Endothelial cell of umbilical vein (primary cell): ENCODE measurements at regions not wholly inside any gene's neighbourhood (a gene's known extent, or its start where the extent isn't known, plus 50 kb on each side); places are given as distances from the start of the nearest gene placed in this dataset.

ENCODE experiments used
- BruUV-seq: library from RNA; stranded (reverse); fragments of 400-500 nt; replicated peaks from 2 replicates; lab custom pipeline; 2021; lab: Mats Ljungman, UMichigan
- CTCF ChIA-PET: fragments of 300-600, 350-600 bp; sonication (Branson Sonifier 250); formaldehyde crosslinking; loops from one replicate; lab custom pipeline; 2021; ENCODE audit warnings: antibody characterized with exemption, inconsistent platforms; lab: Charles Lee
- POLR2A ChIA-PET: fragments of 300-600, 350-600 bp; sonication (Branson Sonifier 250); formaldehyde crosslinking; loops from one replicate; lab custom pipeline; 2021; ENCODE audit warnings: antibody characterized with exemption, inconsistent platforms; lab: Charles Lee
- DNase-seq: peaks from one replicate; pipeline ENCODE4 v3.0.0-alpha.2; 2011; ENCODE audit warnings: low read depth, low spot score
- FAIRE-seq: peaks from 2 replicates; lab custom pipeline; 2011; peaks lifted over from hg19 to GRCh38; lab: Jason Lieb, UNC
- H2AFZ ChIP-seq: 2 replicates; pipeline ENCODE4 v1.6.0; 2012; ENCODE audit warnings: low read depth, low read length, control low read depth, inconsistent platforms
- H3K27ac ChIP-seq: 2 replicates; pipeline ENCODE4 v1.5.1; 2011; ENCODE audit warnings: low read depth, mild to moderate bottlenecking, control low read depth, low read length, moderate library complexity; ENCODE audit not compliant: insufficient read depth
- H3K27me3 ChIP-seq, 2 experiments: 2 replicates each; pipeline versions ENCODE4 v1.6.0 to v1.6.1; 2011; ENCODE audit warnings: low read length in 2 of 2, mixed read lengths in 1 of 2; ENCODE audit not compliant: control insufficient read depth in 2 of 2, insufficient read depth in 2 of 2
- H3K36me3 ChIP-seq, 2 experiments: 2 replicates in 1 of 2; 3 replicates in 1 of 2; pipeline ENCODE4 v1.5.1; 2011; ENCODE audit warnings: low read length in 2 of 2, mild to moderate bottlenecking in 1 of 2, moderate library complexity in 1 of 2; ENCODE audit not compliant: control insufficient read depth in 2 of 2, insufficient read depth in 2 of 2; ENCODE audit errors: extremely low read depth in 1 of 2
- H3K4me1 ChIP-seq: 3 replicates; pipeline ENCODE4 v1.5.1; 2011; ENCODE audit warnings: mild to moderate bottlenecking, low read length; ENCODE audit not compliant: control insufficient read depth, insufficient read depth; ENCODE audit errors: extremely low read depth
- H3K4me2 ChIP-seq: 2 replicates; pipeline ENCODE4 v1.6.1; 2011; ENCODE audit warnings: low read length, control low read depth, mixed read lengths; ENCODE audit not compliant: insufficient read depth
- H3K4me3 ChIP-seq, 3 experiments: fragments of 200-600 bp in 1 of 3; sonication (generic), shearing (Covaris generic) in 1 of 3; replicated peaks in 1 of 3; 2 replicates each; pipeline ENCODE4 v1.5.1; 2011 to 2016; ENCODE audit warnings: control low read depth in 3 of 3, low read length in 3 of 3, mild to moderate bottlenecking in 2 of 3, inconsistent platforms in 1 of 3, low read depth in 1 of 3, moderate library complexity in 1 of 3; ENCODE audit not compliant: insufficient read depth in 1 of 3
- H3K79me2 ChIP-seq: 2 replicates; pipeline ENCODE4 v1.6.0; 2012; ENCODE audit warnings: low read length, inconsistent platforms; ENCODE audit not compliant: control insufficient read depth, insufficient read depth
- H3K9ac ChIP-seq: replicated peaks from 2 replicates; pipeline ENCODE3; 2011; ENCODE audit warnings: low read length, control low read depth; ENCODE audit not compliant: insufficient read depth; ENCODE audit errors: extremely low read depth
- H3K9me1 ChIP-seq: replicated peaks from 3 replicates; pipeline ENCODE4 v1.6.0; 2011; ENCODE audit warnings: mild to moderate bottlenecking, low read length; ENCODE audit not compliant: control insufficient read depth, insufficient read depth; ENCODE audit errors: extremely low read depth
- H3K9me3 ChIP-seq: replicated peaks from 2 replicates; pipeline ENCODE4 v1.5.1; 2012; ENCODE audit warnings: low read length, inconsistent platforms; ENCODE audit not compliant: control insufficient read depth, insufficient read depth
- H4K20me1 ChIP-seq: replicated peaks from 2 replicates; pipeline ENCODE3; 2011; ENCODE audit warnings: mild to moderate bottlenecking, low read length; ENCODE audit not compliant: control insufficient read depth, insufficient read depth; ENCODE audit errors: extremely low read depth
- CTCF ChIP-seq, 2 donors: IDR thresholded peaks; 1 replicate in 1 of 2; 2 replicates in 1 of 2; pipeline ENCODE4 v1.5.1; 2011; ENCODE audit warnings: low read length in 2 of 2, mild to moderate bottlenecking in 2 of 2, moderate library complexity in 2 of 2, control low read depth in 1 of 2, inconsistent platforms in 1 of 2, low read depth in 1 of 2; ENCODE audit not compliant: insufficient read depth in 1 of 2; ENCODE audit errors: extremely low read depth in 1 of 2
- EZH2 ChIP-seq: IDR thresholded peaks from 2 replicates; pipeline ENCODE4 v1.6.1; 2012; ENCODE audit warnings: borderline replicate concordance, low read depth, mild to moderate bottlenecking, moderate library complexity, low read length, inconsistent platforms; ENCODE audit not compliant: severe bottlenecking
- FOS ChIP-seq: IDR thresholded peaks from 2 replicates; pipeline ENCODE4 v1.6.1; 2011; ENCODE audit warnings: mild to moderate bottlenecking, low read length, moderate library complexity, borderline replicate concordance; ENCODE audit not compliant: insufficient read depth
- GATA2 ChIP-seq: IDR thresholded peaks from 2 replicates; pipeline ENCODE4 v1.7.0; 2011; ENCODE audit warnings: low read depth, mild to moderate bottlenecking, moderate library complexity, mixed read lengths, low read length; ENCODE audit not compliant: insufficient read length, insufficient read depth
- JUN ChIP-seq: IDR thresholded peaks from 2 replicates; pipeline ENCODE4 v1.6.1; 2011; ENCODE audit warnings: borderline replicate concordance, low read depth; ENCODE audit not compliant: insufficient read length, insufficient read depth
- MYC ChIP-seq: IDR thresholded peaks from one replicate; pipeline ENCODE4 v1.6.1; 2011; ENCODE audit warnings: mild to moderate bottlenecking, low read depth, low read length
- POLR2A ChIP-seq: IDR thresholded peaks from 2 replicates; pipeline ENCODE4 v1.6.1; 2012; ENCODE audit warnings: low read depth, mild to moderate bottlenecking, control low read depth, low read length
- POLR2AphosphoS5 ChIP-seq: IDR thresholded peaks from 2 replicates; pipeline ENCODE4 v1.6.1; 2012; ENCODE audit warnings: low read depth, mild to moderate bottlenecking, control low read depth, low read length, moderate library complexity; ENCODE audit not compliant: insufficient read depth
- dilution Hi-C: fragments of 300-500 bp; cut with MboI; formaldehyde crosslinking; loops from one replicate; pipeline ENCODE4 v1.15.0; 2019; ENCODE audit warnings: low sequenced_read_pairs; ENCODE audit not compliant: extremely low pct_ligation_motif_present
- intact Hi-C: fragments of 100-400 bp; cut with micrococcal nuclease; formaldehyde crosslinking; loops from one replicate; pipeline ENCODE4 v1.10.0; 2022
- TF ChIP-seq, protein P1 (sequence below): IDR thresholded peaks from 2 replicates; pipeline ENCODE4 v1.6.1; 2011; ENCODE audit not compliant: insufficient read depth, insufficient read length

- Histone ChIP-seq H3K4me3 (no peak overlapping the region), H3K79me2 (no peaks in the 10 kb centered on the region), H3K27ac (no peak overlapping the region), H3K9me1 (no peaks in the 10 kb centered on the region), H3K4me1 (no peaks in the 10 kb centered on the region), H3K9ac (no peak overlapping the region), H2AFZ (no peak overlapping the region), H3K4me2 (no peak overlapping the region), H4K20me1 (no peaks in the 10 kb centered on the region), H3K9me3 (no peaks in the 10 kb centered on the region), H3K36me3 (no peaks in the 10 kb centered on the region), H3K27me3 (no peaks in the 10 kb centered on the region)
- CTCF ChIA-PET: interaction anchor here (1.5 kb wide), 1 partner anchor 11 kb away, joined by 5 read pairs; no protein-coding TSS in a partner anchor
- DNase-seq (no peak), FAIRE-seq (no peak)
- TF ChIP-seq EZH2 (no peak), JUN (no peak), POLR2AphosphoS5 (no peak), MYC (no peak), GATA2 (no peak), FOS (no peak), CTCF (IDR thresholded peaks at IDR 0.05; ENCODE audit: extremely low read depth in 1 of 2, insufficient read depth in 1 of 2, low read depth in 1 of 2, low read length in 2 of 2) (no peak), POLR2A (no peak)
- TF ChIP-seq, protein P1, sequence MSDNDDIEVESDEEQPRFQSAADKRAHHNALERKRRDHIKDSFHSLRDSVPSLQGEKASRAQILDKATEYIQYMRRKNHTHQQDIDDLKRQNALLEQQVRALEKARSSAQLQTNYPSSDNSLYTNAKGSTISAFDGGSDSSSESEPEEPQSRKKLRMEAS: no peak
- POLR2A ChIA-PET: no interaction called here
- intact Hi-C loops: no loop called here
- dilution Hi-C loops: no loop called here
- no TSS peak for BruUV-seq
Measured at GRCh38 chr12:91455321-91455720, 272.7 kb upstream of the DCN start.
